ENCODE measurements at regions not wholly inside any gene's neighbourhood (a gene's known extent, or its start where the extent isn't known, plus 50 kb on each side); places are given as distances from the start of the nearest gene placed in this dataset.
A peak's percentile ranks its signal among the peaks of the same experiment; 100 is the strongest.

DNA sequence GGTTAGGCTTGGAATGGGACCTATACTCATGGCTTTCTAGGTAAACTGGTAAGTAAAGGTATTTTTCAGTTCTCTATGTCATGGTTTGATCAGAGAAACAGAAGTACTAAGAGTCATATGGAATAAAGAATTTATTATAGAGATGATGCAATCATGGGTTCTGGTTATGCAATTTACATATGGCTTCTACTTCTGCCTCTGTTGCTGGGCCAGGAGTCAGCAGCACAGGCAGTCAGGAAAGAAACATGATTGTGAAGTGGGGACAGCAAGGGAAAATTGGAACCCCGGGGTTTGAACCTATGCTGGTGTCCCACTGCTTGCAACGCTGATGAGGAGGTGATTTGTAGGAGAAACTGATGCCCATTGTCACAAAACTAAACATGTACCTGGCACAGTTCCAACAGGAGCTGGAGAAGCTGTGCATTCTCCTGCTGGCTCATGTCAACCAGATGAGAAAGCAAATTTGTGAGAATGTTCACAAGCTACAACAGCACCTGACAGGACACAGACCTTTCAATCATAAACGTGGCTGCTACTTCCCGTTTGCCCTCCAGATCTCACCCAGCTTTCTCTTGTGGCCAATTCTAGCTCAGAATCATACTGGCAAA, 887.1 kb downstream of the TFAP2A start:
- H4K5ac ChIP-seq (ENCODE audit: low read depth, low read length) = no peak overlapping the region
- no peak overlapping the region for H2AFZ ChIP-seq (replicated peaks; ENCODE audit: low read length, poor library complexity)
- H3K4me3 ChIP-seq (ENCODE audit: insufficient read depth, low read depth, low read length) = no peak overlapping the region
- H3K4me1 ChIP-seq (ENCODE audit: control insufficient read depth, insufficient read depth, low read length) = no peaks in the 10 kb centered on the region; the same call in 1 of the 2 replicates
- TF ChIP-seq CEBPB (IDR thresholded peaks at IDR 0.05; ENCODE audit: low read depth, low read length) = peak; percentile 88
- TF ChIP-seq RFX5 (IDR thresholded peaks at IDR 0.05; ENCODE audit: low read depth, low read length) = no peak
- H2AK5ac ChIP-seq (ENCODE audit: low read depth, low read length) = no peak overlapping the region
- H2BK15ac ChIP-seq (ENCODE audit: low read depth, low read length) = peak overlapping the region; percentile 26; the same call in 1 of the 3 replicates
- H3K56ac ChIP-seq (ENCODE audit: extremely low read depth, insufficient read depth, low read length) = no peak overlapping the region
- H4K20me1 ChIP-seq (ENCODE audit: insufficient read depth, low read length) = no peaks in the 10 kb centered on the region
- H2AK9ac ChIP-seq (replicated peaks; ENCODE audit: low read depth, low read length, poor library complexity) = no peak overlapping the region
- BruUV-seq (replicated peaks) = no TSS peak
- H3K18ac ChIP-seq (ENCODE audit: low read depth, low read length) = no peak overlapping the region
- no peak overlapping the region for H3K14ac ChIP-seq (replicated peaks; ENCODE audit: low read depth, low read length)
- ChIA-PET POLR2A (ENCODE audit: unreplicated experiment) (no interaction called here), CTCF (no interaction called here)
- no peaks in the 10 kb centered on the region for H3K9me1 ChIP-seq (ENCODE audit: insufficient read depth, low read length)
- no peak overlapping the region for H3K4ac ChIP-seq (ENCODE audit: low read depth, low read length)
- intact Hi-C loops (cut with micrococcal nuclease) (no loop called here), dilution Hi-C loops (cut with HindIII; ENCODE audit: low sequenced_read_pairs, unreplicated experiment) (no loop called here), in situ Hi-C loops (cut with MboI; ENCODE audit: low sequenced_read_pairs) (loop anchor here (25.0 kb wide), 2 partner anchors 540 to 885 kb away; partner anchors contain the start of gene TFAP2A)
- H3K27me3 ChIP-seq (ENCODE audit: control insufficient read depth, insufficient read depth, low read length) = no peaks in the 10 kb centered on the region
- no peak overlapping the region for H3K4me2 ChIP-seq (ENCODE audit: low read depth, low read length)
- DNase-seq (no peak), ATAC-seq (ENCODE audit: low read depth) (no peak)
- H3K36me3 ChIP-seq (ENCODE audit: control insufficient read depth, insufficient read depth, low read length) = no peaks in the 10 kb centered on the region
- H3K79me1 ChIP-seq (ENCODE audit: low read depth in 1 of 2, low read length in 2 of 2) = no peaks in the 10 kb centered on the region
- no peak overlapping the region for H3K27ac ChIP-seq (ENCODE audit: insufficient read depth, low read length)
- no peak overlapping the region for H3K9ac ChIP-seq (ENCODE audit: low read depth, low read length)
- H3K9me3 ChIP-seq (ENCODE audit: control insufficient read depth, insufficient read depth, low read length) = no peaks in the 10 kb centered on the region
- peak overlapping the region; percentile 15; the same call in 1 of the 2 replicates for H4K91ac ChIP-seq (ENCODE audit: insufficient read depth, low read depth, low read length)
- H2BK120ac ChIP-seq (ENCODE audit: low read depth, low read length) = no peak overlapping the region
- H2BK5ac ChIP-seq (ENCODE audit: low read depth, low read length, poor library complexity, severe bottlenecking) = no peak overlapping the region
- H3K23ac ChIP-seq (ENCODE audit: low read depth, low read length) = no peak overlapping the region
- no CpG with 5 or more reads among the region's 4 CpGs for WGBS, 2 experiments (ENCODE audit: extremely low coverage in 2 of 2, insufficient read length in 1 of 2)
- peak overlapping the region in 1 of 2 experiments; percentile 3; a peak in 1 of 4 replicates for H4K8ac ChIP-seq (ENCODE audit: low read depth in 2 of 2, low read length in 2 of 2)
- no peak overlapping the region; the same call in 1 of the 2 replicates for H2BK20ac ChIP-seq (ENCODE audit: low read depth, low read length)
